Smooth muscle cell (in vitro differentiated cells): ENCODE measurements at regions not wholly inside any gene's neighbourhood (a gene's known extent, or its start where the extent isn't known, plus 50 kb on each side); places are given as distances from the start of the nearest gene placed in this dataset.

Source experiments
- DNase-seq: peaks from one replicate; lab custom pipeline; 2025; ENCODE audit not compliant: unreplicated experiment; lab: John Stamatoyannopoulos, UW
- H2AFZ ChIP-seq: fragments of 200-600 bp; sonication (generic); 2 replicates; pipeline ENCODE4 v1.6.0; 2016; ENCODE audit warnings: antibody characterized with exemption, low read depth, mild to moderate bottlenecking
- H3F3A ChIP-seq: fragments of 200-600 bp; sonication (generic); 2 replicates; pipeline ENCODE4 v1.6.0; 2017; ENCODE audit warnings: antibody characterized with exemption, low read depth
- H3K27ac ChIP-seq: fragments of 200-600 bp; sonication (generic); 2 replicates; pipeline ENCODE4 v1.5.1; 2016; ENCODE audit warnings: low read depth, mild to moderate bottlenecking
- H3K27me3 ChIP-seq: fragments of 200-600 bp; sonication (generic); 2 replicates; pipeline ENCODE4 v1.6.1; 2016; ENCODE audit warnings: low read depth, mild to moderate bottlenecking
- H3K36me3 ChIP-seq: fragments of 200-600 bp; sonication (generic); 2 replicates; pipeline ENCODE4 v1.5.1; 2016; ENCODE audit warnings: low read depth
- H3K4me1 ChIP-seq: fragments of 200-600 bp; sonication (generic); 2 replicates; pipeline ENCODE4 v1.5.1; 2016; ENCODE audit warnings: low read depth
- H3K4me2 ChIP-seq: fragments of 200-600 bp; sonication (generic); 2 replicates; pipeline ENCODE4 v1.6.0; 2016; ENCODE audit warnings: mild to moderate bottlenecking
- H3K4me3 ChIP-seq: fragments of 200-600 bp; sonication (generic); 2 replicates; pipeline ENCODE4 v1.5.1; 2016; ENCODE audit warnings: mild to moderate bottlenecking
- H3K79me2 ChIP-seq: fragments of 200-600 bp; sonication (generic); 2 replicates; pipeline ENCODE4 v1.6.0; 2016; ENCODE audit warnings: low read depth, mild to moderate bottlenecking
- H3K9ac ChIP-seq: fragments of 200-600 bp; sonication (generic); 2 replicates; pipeline ENCODE4 v1.6.0; 2016; ENCODE audit warnings: low read depth
- H3K9me3 ChIP-seq: fragments of 200-600 bp; sonication (generic); replicated peaks from 2 replicates; pipeline ENCODE4 v1.5.1; 2016; ENCODE audit warnings: low read depth
- H4K20me1 ChIP-seq: fragments of 200-600 bp; sonication (generic); 2 replicates; pipeline ENCODE4 v1.6.0; 2016; ENCODE audit warnings: low read depth
- WGBS: methylation state at CpG from one replicate; pipeline ENCODE4 v1.1.7; 2016; ENCODE audit warnings: low lambda C conversion rate; 5-methylcytosine and 5-hydroxymethylcytosine counted together
- TF ChIP-seq, protein P1 (sequence below): fragments of 200-600 bp; sonication (generic); IDR thresholded peaks from 2 replicates; pipeline ENCODE4 v1.5.1; 2017; ENCODE audit warnings: borderline replicate concordance, mild to moderate bottlenecking, antibody characterized with exemption; ENCODE audit not compliant: insufficient read depth, poor library complexity, severe bottlenecking

DNA sequence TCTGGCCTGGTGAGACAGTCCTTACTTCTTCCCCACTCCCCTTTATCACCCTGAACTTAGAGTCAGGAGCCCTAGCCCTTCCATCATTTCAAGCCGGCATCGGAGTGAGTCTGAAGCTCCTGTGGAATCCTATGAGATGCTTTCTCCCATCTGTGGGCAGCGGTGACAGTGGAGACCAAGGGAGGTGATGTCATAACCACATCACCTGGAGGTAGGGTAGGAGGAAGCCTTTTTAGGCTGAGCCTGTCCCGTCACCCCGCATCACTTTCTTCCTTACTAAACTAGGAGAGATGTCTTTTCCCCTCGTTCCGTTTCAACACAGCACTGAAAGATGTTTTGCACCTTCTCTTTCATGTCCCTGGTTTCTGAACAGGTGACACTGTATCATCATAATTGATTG, 124.1 kb upstream of the WWC1 start:
- H3K4me2 ChIP-seq: no peak overlapping the region
- TF ChIP-seq, protein P1, sequence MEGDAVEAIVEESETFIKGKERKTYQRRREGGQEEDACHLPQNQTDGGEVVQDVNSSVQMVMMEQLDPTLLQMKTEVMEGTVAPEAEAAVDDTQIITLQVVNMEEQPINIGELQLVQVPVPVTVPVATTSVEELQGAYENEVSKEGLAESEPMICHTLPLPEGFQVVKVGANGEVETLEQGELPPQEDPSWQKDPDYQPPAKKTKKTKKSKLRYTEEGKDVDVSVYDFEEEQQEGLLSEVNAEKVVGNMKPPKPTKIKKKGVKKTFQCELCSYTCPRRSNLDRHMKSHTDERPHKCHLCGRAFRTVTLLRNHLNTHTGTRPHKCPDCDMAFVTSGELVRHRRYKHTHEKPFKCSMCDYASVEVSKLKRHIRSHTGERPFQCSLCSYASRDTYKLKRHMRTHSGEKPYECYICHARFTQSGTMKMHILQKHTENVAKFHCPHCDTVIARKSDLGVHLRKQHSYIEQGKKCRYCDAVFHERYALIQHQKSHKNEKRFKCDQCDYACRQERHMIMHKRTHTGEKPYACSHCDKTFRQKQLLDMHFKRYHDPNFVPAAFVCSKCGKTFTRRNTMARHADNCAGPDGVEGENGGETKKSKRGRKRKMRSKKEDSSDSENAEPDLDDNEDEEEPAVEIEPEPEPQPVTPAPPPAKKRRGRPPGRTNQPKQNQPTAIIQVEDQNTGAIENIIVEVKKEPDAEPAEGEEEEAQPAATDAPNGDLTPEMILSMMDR: no peak
- no peaks in the 10 kb centered on the region for H3K9me3 ChIP-seq
- H4K20me1 ChIP-seq: no peaks in the 10 kb centered on the region
- peaks cover 12% of the 10 kb centered on the region for H3K4me1 ChIP-seq
- no peaks in the 10 kb centered on the region for H3K36me3 ChIP-seq
- no peaks in the 10 kb centered on the region for H3F3A ChIP-seq
- H3K9ac ChIP-seq: no peak overlapping the region
- H2AFZ ChIP-seq: no peak overlapping the region
- WGBS: 95% methylated on average over 7 of the region's 7 CpGs
- no peaks in the 10 kb centered on the region for H3K27me3 ChIP-seq
- no peaks in the 10 kb centered on the region for H3K79me2 ChIP-seq
- no peak overlapping the region for H3K27ac ChIP-seq
- DNase-seq: no peak
- no peak overlapping the region for H3K4me3 ChIP-seq

DNA sequence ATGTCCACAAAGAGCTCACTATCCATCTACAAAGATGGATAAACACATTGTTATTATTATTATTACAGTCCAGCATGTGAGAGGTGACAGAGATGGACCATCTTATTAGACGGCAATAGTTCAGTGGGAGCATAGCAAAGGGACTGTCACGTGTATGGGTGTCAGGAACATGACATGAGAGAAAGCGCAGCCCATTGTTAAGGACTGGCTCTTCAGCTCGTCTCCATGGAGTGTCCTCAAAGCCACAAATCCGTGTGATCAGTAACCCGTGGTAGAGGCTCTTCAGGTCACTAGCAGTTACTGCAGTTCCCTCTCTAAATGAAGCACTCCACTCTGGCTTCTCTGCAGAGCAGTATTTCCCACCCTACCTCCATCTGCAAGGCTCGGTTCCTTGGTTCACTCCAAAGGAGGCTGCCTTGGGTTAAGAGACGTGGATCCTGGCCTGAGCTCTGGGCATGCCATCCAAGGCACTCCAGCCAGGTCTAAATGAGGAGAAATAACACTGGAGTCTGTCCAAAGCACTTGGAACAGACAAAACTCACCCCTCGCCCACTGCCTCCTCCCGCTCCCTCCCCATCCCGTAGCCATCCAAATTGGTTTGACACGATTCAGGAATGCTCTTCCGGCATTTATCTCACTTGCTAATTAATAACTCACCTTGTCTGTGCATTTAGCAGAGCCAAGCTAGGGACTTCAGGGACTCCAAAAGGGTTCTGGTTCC, 122.3 kb upstream of the WWC1 start:
- Histone ChIP-seq H3K79me2 (no peaks in the 10 kb centered on the region), H3K9ac (no peak overlapping the region), H3K4me1 (peaks cover 10% of the 10 kb centered on the region), H3F3A (no peaks in the 10 kb centered on the region), H3K4me3 (no peak overlapping the region), H3K27me3 (no peaks in the 10 kb centered on the region), H3K4me2 (no peak overlapping the region), H4K20me1 (no peaks in the 10 kb centered on the region), H2AFZ (no peak overlapping the region), H3K9me3 (no peaks in the 10 kb centered on the region), H3K36me3 (no peaks in the 10 kb centered on the region), H3K27ac (no peak overlapping the region)
- TF ChIP-seq, protein P1: no peak
- 83% methylated on average over 13 of the region's 13 CpGs for whole genome bisulfite sequencing
- no peak for DNase-seq

DNA sequence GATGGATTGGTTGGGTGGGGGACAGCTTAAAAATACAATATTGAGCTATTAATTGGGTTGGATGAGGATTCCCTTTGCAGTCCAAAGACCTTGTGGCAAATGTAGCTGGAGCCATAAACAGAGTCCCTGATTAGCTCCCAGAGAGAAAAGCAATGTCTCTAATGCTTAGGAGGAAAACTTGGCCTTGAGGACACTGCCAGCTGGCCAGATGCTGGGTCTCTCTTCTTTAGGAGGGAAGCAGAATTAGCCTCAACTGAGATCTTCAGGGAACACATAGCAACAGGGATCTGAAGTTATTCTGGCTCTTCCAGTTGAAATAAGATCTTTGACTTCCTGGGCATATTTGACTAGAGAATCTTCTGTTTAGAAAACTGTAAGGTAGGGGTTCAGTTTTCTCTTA, 121.7 kb upstream of the WWC1 start:
- no peaks in the 10 kb centered on the region for H3K27me3 ChIP-seq

More for the DNA sequence above, 121.7 kb upstream of the WWC1 start:
- no peaks in the 10 kb centered on the region for H3F3A ChIP-seq
- H2AFZ ChIP-seq: no peak overlapping the region
- no peaks in the 10 kb centered on the region for H4K20me1 ChIP-seq
- H3K9ac ChIP-seq: no peak overlapping the region
- DNase-seq: no peak
- no peak overlapping the region for H3K27ac ChIP-seq
- TF ChIP-seq, protein P1: no peak
- peaks cover 5% of the 10 kb centered on the region for H3K4me1 ChIP-seq
- no peaks in the 10 kb centered on the region for H3K79me2 ChIP-seq
- no peaks in the 10 kb centered on the region for H3K36me3 ChIP-seq
- H3K4me3 ChIP-seq: no peak overlapping the region
- no peak overlapping the region for H3K4me2 ChIP-seq
- no peaks in the 10 kb centered on the region for H3K9me3 ChIP-seq
